NCI-H2227 (cell line): ENCODE measurements at regions not wholly inside any gene's neighbourhood (a gene's known extent, or its start where the extent isn't known, plus 50 kb on each side); places are given as distances from the start of the nearest gene placed in this dataset.
"Not testable (repeated sequence)": the region's sequence is repeated elsewhere in the genome, so short reads cannot be mapped to it uniquely, and the experiment has no call there.

Source experiments
- DNase-seq: peaks from one replicate; lab custom pipeline; 2025; ENCODE audit not compliant: unreplicated experiment; lab: John Stamatoyannopoulos, UW

- DNase-seq: no peak
These were observed 425.5 kb downstream of the BCKDHB start for GRCh38 chr6:80531681-80532619.

- DNase-seq: no peak
These were observed 423.6 kb downstream of the BCKDHB start for GRCh38 chr6:80530103-80530502.

- DNase-seq: no peak
These were observed 421.6 kb downstream of the BCKDHB start for GRCh38 chr6:80528115-80528514.

GRCh38 chr6:80527552-80528052, 421.1 kb downstream of the BCKDHB start:
- DNase-seq: no peak

- no peak for DNase-seq
These were observed 417.1 kb downstream of the BCKDHB start for GRCh38 chr6:80523531-80523997.

GRCh38 chr6:80523010-80523409, 416.5 kb downstream of the BCKDHB start:
- no peak for DNase-seq

- DNase-seq: no peak
These were observed 416.1 kb downstream of the BCKDHB start for GRCh38 chr6:80522576-80522975.

- DNase-seq: no peak
These were observed 413.5 kb downstream of the BCKDHB start for GRCh38 chr6:80519811-80520594.

- no peak for DNase-seq
These were observed 411.1 kb downstream of the BCKDHB start for GRCh38 chr6:80517525-80517924.

GRCh38 chr6:80510521-80510920, 404.1 kb downstream of the BCKDHB start:
- DNase-seq: not testable (repeated sequence)

- no peak for DNase-seq
These were observed 402.6 kb downstream of the BCKDHB start for GRCh38 chr6:80508885-80509630.

- no peak for DNase-seq
These were observed 398.4 kb downstream of the BCKDHB start for GRCh38 chr6:80504882-80505281.

GRCh38 chr6:80503660-80504059, 397.2 kb downstream of the BCKDHB start:
- no peak for DNase-seq

- DNase-seq: no peak
These were observed 396.4 kb downstream of the BCKDHB start for GRCh38 chr6:80502871-80503270.

GRCh38 chr6:80501636-80502035, 395.2 kb downstream of the BCKDHB start:
- no peak for DNase-seq

- not testable (repeated sequence) for DNase-seq
These were observed 391.4 kb downstream of the BCKDHB start for GRCh38 chr6:80497696-80498486.

- DNase-seq: no peak
These were observed 383.6 kb downstream of the BCKDHB start for GRCh38 chr6:80489911-80490635.

- DNase-seq: no peak
These were observed 381.7 kb downstream of the BCKDHB start for GRCh38 chr6:80488190-80488589.

GRCh38 chr6:80485494-80485893, 379.0 kb downstream of the BCKDHB start:
- DNase-seq: not testable (repeated sequence)
